ENCODE measurements at regions not wholly inside any gene's neighbourhood (a gene's known extent, or its start where the extent isn't known, plus 50 kb on each side); places are given as distances from the start of the nearest gene placed in this dataset.

- TF ChIP-seq CTCF (IDR thresholded peaks at IDR 0.05; ENCODE audit: low read length) (no peak), EZH2phosphoT487 (IDR thresholded peaks at IDR 0.05; ENCODE audit: low read length) (no peak), EZH2 (optimal IDR thresholded peaks at IDR 0.05; ENCODE audit: low read depth, low read length) (no peak)
Measured at GRCh38 chr15:69744391-69745162, 292.0 kb downstream of the RPLP1 start.

All from MM.1S (cell line).